GM19452 (cell line): ENCODE measurements at regions not wholly inside any gene's neighbourhood (a gene's known extent, or its start where the extent isn't known, plus 50 kb on each side); places are given as distances from the start of the nearest gene placed in this dataset.

ENCODE experiments used
- ATAC-seq: cut with Tn5 transposase; IDR thresholded peaks from one replicate; pipeline ENCODE4 v1.9.1; 2021; ENCODE audit not compliant: unreplicated experiment

- no peak for ATAC-seq
Observed at GRCh38 chr5:35478856-35479682, 138.6 kb upstream of the SPEF2 start.

- no peak for ATAC-seq
Observed at GRCh38 chr5:35477911-35478310, 139.8 kb upstream of the SPEF2 start.

- ATAC-seq, result no peak
Observed at GRCh38 chr5:35477321-35477720, 140.3 kb upstream of the SPEF2 start.

GRCh38 chr5:35476797-35477196 lies 140.9 kb upstream of the SPEF2 start:
- no peak for ATAC-seq

GRCh38 chr5:35476036-35476435 lies 141.6 kb upstream of the SPEF2 start:
- ATAC-seq, result no peak

GRCh38 chr5:35473589-35473988 lies 144.1 kb upstream of the SPEF2 start:
- ATAC-seq, result no peak

GRCh38 chr5:35470866-35471265 lies 146.8 kb upstream of the SPEF2 start:
- ATAC-seq, result no peak

GRCh38 chr5:35468811-35469210 lies 148.9 kb upstream of the SPEF2 start:
- ATAC-seq, result no peak

- no peak for ATAC-seq
Observed at GRCh38 chr5:35466746-35467145, 150.9 kb upstream of the SPEF2 start.

GRCh38 chr5:35464757-35465156 lies 152.9 kb upstream of the SPEF2 start:
- ATAC-seq, result no peak

- ATAC-seq, result no peak
Observed at GRCh38 chr5:35461530-35461929, 156.1 kb upstream of the SPEF2 start.

- no peak for ATAC-seq
Observed at GRCh38 chr5:35458824-35459207, 158.8 kb upstream of the SPEF2 start.

GRCh38 chr5:35457912-35458823 lies 159.5 kb upstream of the SPEF2 start:
- no peak for ATAC-seq

GRCh38 chr5:35456506-35456905 lies 161.2 kb upstream of the SPEF2 start:
- ATAC-seq, result no peak

GRCh38 chr5:35454011-35454525 lies 163.6 kb upstream of the SPEF2 start:
- ATAC-seq, result no peak

- no peak for ATAC-seq
Observed at GRCh38 chr5:35443803-35444595, 173.7 kb upstream of the SPEF2 start.

GRCh38 chr5:35442885-35443639 lies 174.6 kb upstream of the SPEF2 start:
- ATAC-seq, result no peak

GRCh38 chr5:35440409-35440808 lies 177.3 kb upstream of the SPEF2 start:
- ATAC-seq, result no peak

GRCh38 chr5:35438786-35439185 lies 178.9 kb upstream of the SPEF2 start:
- ATAC-seq, result no peak

GRCh38 chr5:35438288-35438687 lies 179.4 kb upstream of the SPEF2 start:
- ATAC-seq, result no peak
